Thoracic aorta (tissue), 2 donors: ENCODE measurements at regions not wholly inside any gene's neighbourhood (a gene's known extent, or its start where the extent isn't known, plus 50 kb on each side); places are given as distances from the start of the nearest gene placed in this dataset.

Experiments used
- ATAC-seq: fragments of 150-250 bp; one replicate; pipeline ENCODE4 v1.8.0; 2017; ENCODE audit warnings: low read depth; ENCODE audit not compliant: insufficient number of reproducible peaks, low FRiP score
- DNase-seq: peaks from one replicate; pipeline ENCODE4 v3.0.0-alpha.2; 2020; ENCODE audit warnings: low spot score
- H3K27ac ChIP-seq, 2 donors: fragments of 200-600 bp; sonication (generic); 1 replicate in 1 of 2; 2 replicates in 1 of 2; pipeline ENCODE4 v1.5.1; 2016; ENCODE audit warnings: mild to moderate bottlenecking in 2 of 2, moderate library complexity in 2 of 2
- H3K27me3 ChIP-seq: fragments of 200-600 bp; sonication (generic); replicated peaks from 2 replicates; pipeline ENCODE4 v1.6.0; 2016; ENCODE audit warnings: mild to moderate bottlenecking; ENCODE audit not compliant: insufficient read depth
- H3K36me3 ChIP-seq: fragments of 200-600 bp; sonication (generic); one replicate; pipeline ENCODE4 v1.5.1; 2016
- H3K4me1 ChIP-seq, 2 donors: fragments of 200-600 bp; sonication (generic); 1 replicate in 1 of 2; 2 replicates in 1 of 2; pipeline versions ENCODE4 v1.5.1 to v1.6.0; 2016; ENCODE audit warnings: low read depth in 2 of 2, mild to moderate bottlenecking in 1 of 2; ENCODE audit not compliant: control insufficient read depth in 1 of 2
- H3K4me3 ChIP-seq: fragments of 200-600 bp; sonication (generic); 2 replicates; pipeline ENCODE4 v1.5.1; 2016; ENCODE audit warnings: mild to moderate bottlenecking
- H3K9me3 ChIP-seq: fragments of 200-600 bp; sonication (generic); 2 replicates; pipeline ENCODE4 v1.5.1; 2016
- TF ChIP-seq, protein P1 (sequence below): fragments of 200-600 bp; sonication (generic); IDR thresholded peaks from one replicate; pipeline ENCODE4 v1.5.1; 2019; ENCODE audit warnings: antibody characterized with exemption

GRCh38 chr3:127095774-127096173, 97.2 kb upstream of the PRR23E start:
- Histone ChIP-seq H3K36me3 (no peaks in the 10 kb centered on the region), H3K27me3 (no peaks in the 10 kb centered on the region), H3K4me3 (no peak overlapping the region), H3K27ac (no peak overlapping the region), H3K9me3 (no peaks in the 10 kb centered on the region), H3K4me1 (no peaks in the 10 kb centered on the region)
- TF ChIP-seq, protein P1, sequence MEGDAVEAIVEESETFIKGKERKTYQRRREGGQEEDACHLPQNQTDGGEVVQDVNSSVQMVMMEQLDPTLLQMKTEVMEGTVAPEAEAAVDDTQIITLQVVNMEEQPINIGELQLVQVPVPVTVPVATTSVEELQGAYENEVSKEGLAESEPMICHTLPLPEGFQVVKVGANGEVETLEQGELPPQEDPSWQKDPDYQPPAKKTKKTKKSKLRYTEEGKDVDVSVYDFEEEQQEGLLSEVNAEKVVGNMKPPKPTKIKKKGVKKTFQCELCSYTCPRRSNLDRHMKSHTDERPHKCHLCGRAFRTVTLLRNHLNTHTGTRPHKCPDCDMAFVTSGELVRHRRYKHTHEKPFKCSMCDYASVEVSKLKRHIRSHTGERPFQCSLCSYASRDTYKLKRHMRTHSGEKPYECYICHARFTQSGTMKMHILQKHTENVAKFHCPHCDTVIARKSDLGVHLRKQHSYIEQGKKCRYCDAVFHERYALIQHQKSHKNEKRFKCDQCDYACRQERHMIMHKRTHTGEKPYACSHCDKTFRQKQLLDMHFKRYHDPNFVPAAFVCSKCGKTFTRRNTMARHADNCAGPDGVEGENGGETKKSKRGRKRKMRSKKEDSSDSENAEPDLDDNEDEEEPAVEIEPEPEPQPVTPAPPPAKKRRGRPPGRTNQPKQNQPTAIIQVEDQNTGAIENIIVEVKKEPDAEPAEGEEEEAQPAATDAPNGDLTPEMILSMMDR = no peak
- no peak for ATAC-seq
- no peak for DNase-seq

DNA sequence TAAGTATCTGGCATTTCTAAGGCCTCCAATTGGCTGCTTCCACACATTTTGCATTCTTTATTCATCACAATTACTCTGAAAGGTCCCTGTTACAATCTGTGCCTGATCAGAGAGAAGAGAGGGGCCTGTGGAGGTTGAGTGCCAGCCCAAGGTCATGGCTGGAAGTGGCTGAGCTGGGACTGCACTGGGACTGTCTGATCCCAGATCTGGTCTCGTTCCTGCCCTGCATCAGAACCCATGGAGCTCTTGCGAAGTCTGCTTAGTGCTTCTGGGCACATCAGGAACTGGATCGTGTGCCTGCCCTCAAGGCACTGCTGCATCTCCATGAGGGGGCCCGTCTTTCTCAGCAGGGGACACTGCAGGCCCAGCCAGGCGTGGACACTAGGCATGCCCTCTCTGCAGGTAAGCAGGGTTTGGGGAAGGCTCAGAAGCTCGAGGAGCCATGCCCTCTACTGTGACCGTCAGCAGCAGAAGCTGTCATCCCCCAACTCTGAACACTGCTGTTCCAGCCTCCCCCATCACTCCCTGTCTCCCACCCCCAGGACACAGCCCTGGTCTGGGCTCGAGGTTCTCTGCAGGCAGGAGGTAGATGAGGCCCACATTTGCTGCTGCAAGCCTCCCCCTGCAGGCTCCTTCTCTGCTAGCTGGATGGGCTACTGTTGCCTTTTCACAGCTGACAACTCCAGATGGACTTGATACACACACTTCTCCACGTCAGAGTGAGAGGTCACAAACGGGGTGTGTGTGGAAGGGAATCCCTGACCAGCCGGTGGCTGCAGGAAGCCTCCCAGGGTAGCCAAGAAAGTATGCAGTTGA, 96.5 kb upstream of the PRR23E start:
- Histone ChIP-seq H3K4me1 (no peaks in the 10 kb centered on the region), H3K36me3 (no peaks in the 10 kb centered on the region), H3K27ac (no peak overlapping the region), H3K4me3 (no peak overlapping the region), H3K9me3 (no peaks in the 10 kb centered on the region), H3K27me3 (no peaks in the 10 kb centered on the region)
- ATAC-seq (no peak), DNase-seq (no peak)
- TF ChIP-seq, protein P1 = no peak

DNA sequence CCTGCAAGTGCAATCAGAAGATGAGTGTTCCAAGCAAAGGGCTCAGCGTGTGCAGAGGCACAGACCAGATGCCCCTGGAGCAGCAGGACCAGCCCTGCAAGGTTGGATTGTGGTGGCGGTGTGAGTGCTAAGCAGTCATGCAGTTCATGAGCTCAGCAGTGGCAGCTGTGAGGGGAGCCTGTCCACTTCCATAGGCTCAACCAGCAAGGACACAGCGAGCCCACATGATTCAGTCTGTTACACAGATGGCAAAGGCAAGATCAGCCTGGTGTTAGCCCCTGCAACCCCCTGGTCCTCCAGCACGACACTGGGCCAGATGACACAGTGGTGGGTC, 95.9 kb upstream of the PRR23E start:
- TF ChIP-seq, protein P1 = no peak
- Histone ChIP-seq H3K27me3 (no peaks in the 10 kb centered on the region), H3K27ac (no peak overlapping the region), H3K9me3 (no peaks in the 10 kb centered on the region), H3K4me3 (no peak overlapping the region), H3K4me1 (no peaks in the 10 kb centered on the region), H3K36me3 (no peaks in the 10 kb centered on the region)
- ATAC-seq = no peak
- DNase-seq = no peak

DNA sequence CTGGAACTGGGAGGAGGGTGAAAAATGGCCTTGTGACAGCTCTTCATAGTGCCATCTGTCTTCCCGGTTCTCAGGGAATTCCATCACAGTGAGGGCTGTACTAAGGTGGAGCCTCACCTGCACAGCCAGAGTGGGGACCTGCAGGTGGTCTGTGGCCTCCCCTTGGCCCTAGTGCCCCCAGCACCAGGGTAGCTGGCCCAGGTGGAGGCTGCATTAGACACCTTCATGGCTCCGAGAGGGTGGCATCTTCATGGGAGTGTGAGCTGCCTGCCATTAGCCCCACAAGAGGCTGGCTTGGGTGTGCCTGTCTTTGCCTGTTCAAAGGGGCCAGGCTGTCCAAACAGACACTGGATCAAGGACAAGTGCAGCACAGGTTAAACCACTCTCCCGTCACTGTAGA, 95.5 kb upstream of the PRR23E start:
- Histone ChIP-seq H3K4me1 (no peaks in the 10 kb centered on the region), H3K27ac (no peak overlapping the region), H3K36me3 (no peaks in the 10 kb centered on the region), H3K27me3 (no peaks in the 10 kb centered on the region), H3K4me3 (no peak overlapping the region), H3K9me3 (no peaks in the 10 kb centered on the region)
- TF ChIP-seq, protein P1 = no peak
- DNase-seq = no peak
- ATAC-seq = no peak

GRCh38 chr3:127099982-127100381, 92.9 kb upstream of the PRR23E start:
- no peak for DNase-seq
- ATAC-seq = no peak
- no peaks in the 10 kb centered on the region for H3K27me3 ChIP-seq

More at GRCh38 chr3:127099982-127100381, 92.9 kb upstream of the PRR23E start:
- Histone ChIP-seq H3K36me3 (no peaks in the 10 kb centered on the region), H3K4me1 (no peaks in the 10 kb centered on the region), H3K27ac (no peak overlapping the region), H3K9me3 (no peaks in the 10 kb centered on the region), H3K4me3 (no peak overlapping the region)
- TF ChIP-seq, protein P1 = no peak
